ENCODE measurements at regions not wholly inside any gene's neighbourhood (a gene's known extent, or its start where the extent isn't known, plus 50 kb on each side); places are given as distances from the start of the nearest gene placed in this dataset.
"Not testable (repeated sequence)": the region's sequence is repeated elsewhere in the genome, so short reads cannot be mapped to it uniquely, and the experiment has no call there.

GRCh38 chr14:44453433-44454171 lies 53.5 kb downstream of the FSCB start:
- no peak overlapping the region for H3K27ac Mint-ChIP-seq
- peaks cover 17% of the 10 kb centered on the region for H3K9me3 Mint-ChIP-seq
- H3K4me1 Mint-ChIP-seq, result no peaks in the 10 kb centered on the region
- no peak overlapping the region for H3K4me3 Mint-ChIP-seq
- ATAC-seq, result no peak
- no peak for DNase-seq (ENCODE audit: low spot score in 2 of 2)
- no peaks in the 10 kb centered on the region for H3K36me3 Mint-ChIP-seq

GRCh38 chr14:44450232-44450631 lies 56.9 kb downstream of the FSCB start:
- not testable (repeated sequence) for H3K4me3 Mint-ChIP-seq; H3K4me1 Mint-ChIP-seq; H3K36me3 Mint-ChIP-seq; H3K27ac Mint-ChIP-seq; ATAC-seq; DNase-seq (ENCODE audit: low spot score in 2 of 2)
- H3K9me3 Mint-ChIP-seq, result peaks cover 10% of the 10 kb centered on the region

GRCh38 chr14:44449680-44450079 lies 57.4 kb downstream of the FSCB start:
- Mint-ChIP-seq H3K9me3 (peaks cover 10% of the 10 kb centered on the region), H3K4me1 (no peaks in the 10 kb centered on the region), H3K27ac (no peak overlapping the region), H3K36me3 (no peaks in the 10 kb centered on the region), H3K4me3 (no peak overlapping the region)
- ATAC-seq (no peak), DNase-seq (ENCODE audit: low spot score in 2 of 2) (no peak)

GRCh38 chr14:44448951-44449358 lies 58.1 kb downstream of the FSCB start:
- Mint-ChIP-seq H3K4me1 (no peaks in the 10 kb centered on the region), H3K9me3 (peaks cover 10% of the 10 kb centered on the region), H3K36me3 (no peaks in the 10 kb centered on the region), H3K27ac (no peak overlapping the region), H3K4me3 (no peak overlapping the region)
- no peak for ATAC-seq
- no peak for DNase-seq (ENCODE audit: low spot score in 2 of 2)

- Mint-ChIP-seq H3K27ac (no peak overlapping the region), H3K36me3 (no peaks in the 10 kb centered on the region), H3K4me1 (no peaks in the 10 kb centered on the region), H3K9me3 (peaks cover 10% of the 10 kb centered on the region), H3K4me3 (no peak overlapping the region)
- DNase-seq (ENCODE audit: low spot score in 2 of 2) (no peak), ATAC-seq (no peak)
These were observed 60.1 kb downstream of the FSCB start for GRCh38 chr14:44446965-44447364.

GRCh38 chr14:44444454-44444853 lies 62.6 kb downstream of the FSCB start:
- Mint-ChIP-seq H3K27ac (no peak overlapping the region), H3K9me3 (peaks cover 9% of the 10 kb centered on the region), H3K36me3 (no peaks in the 10 kb centered on the region), H3K4me1 (no peaks in the 10 kb centered on the region), H3K4me3 (no peak overlapping the region)
- DNase-seq (ENCODE audit: low spot score in 2 of 2), result no peak
- ATAC-seq, result no peak

- DNase-seq (ENCODE audit: low spot score in 2 of 2), result no peak
- H3K36me3 Mint-ChIP-seq, result no peaks in the 10 kb centered on the region
- ATAC-seq, result no peak
- H3K27ac Mint-ChIP-seq, result no peak overlapping the region
- H3K9me3 Mint-ChIP-seq, result peaks cover 7% of the 10 kb centered on the region
- no peak overlapping the region for H3K4me3 Mint-ChIP-seq
- no peaks in the 10 kb centered on the region for H3K4me1 Mint-ChIP-seq
These were observed 68.1 kb downstream of the FSCB start for GRCh38 chr14:44438936-44439335.

- DNase-seq (ENCODE audit: low spot score in 2 of 2) (no peak), ATAC-seq (no peak)
- Mint-ChIP-seq H3K4me1 (no peaks in the 10 kb centered on the region), H3K4me3 (no peak overlapping the region), H3K36me3 (no peaks in the 10 kb centered on the region), H3K27ac (no peak overlapping the region), H3K9me3 (peaks cover 7% of the 10 kb centered on the region)
These were observed 68.9 kb downstream of the FSCB start for GRCh38 chr14:44438221-44438620.

GRCh38 chr14:44436458-44436857 lies 70.6 kb downstream of the FSCB start:
- no peak for ATAC-seq
- Mint-ChIP-seq H3K36me3 (no peaks in the 10 kb centered on the region), H3K9me3 (peaks cover 7% of the 10 kb centered on the region), H3K4me3 (no peak overlapping the region), H3K4me1 (no peaks in the 10 kb centered on the region), H3K27ac (no peak overlapping the region)
- DNase-seq (ENCODE audit: low spot score in 2 of 2), result no peak

GRCh38 chr14:44428231-44428945 lies 78.7 kb downstream of the FSCB start:
- ATAC-seq (no peak), DNase-seq (ENCODE audit: low spot score in 2 of 2) (no peak)
- Mint-ChIP-seq H3K36me3 (no peaks in the 10 kb centered on the region), H3K4me3 (no peak overlapping the region), H3K4me1 (no peaks in the 10 kb centered on the region), H3K9me3 (peaks cover 18% of the 10 kb centered on the region), H3K27ac (no peak overlapping the region)

- H3K36me3 Mint-ChIP-seq, result no peaks in the 10 kb centered on the region
- no peak overlapping the region for H3K27ac Mint-ChIP-seq
- peaks cover 20% of the 10 kb centered on the region for H3K9me3 Mint-ChIP-seq
- ATAC-seq (no peak), DNase-seq (ENCODE audit: low spot score in 2 of 2) (no peak)
- H3K4me3 Mint-ChIP-seq, result no peak overlapping the region
- H3K4me1 Mint-ChIP-seq, result no peaks in the 10 kb centered on the region
These were observed 84.4 kb downstream of the FSCB start for GRCh38 chr14:44422699-44423098.

GRCh38 chr14:44420226-44420625 lies 86.9 kb downstream of the FSCB start:
- H3K4me1 Mint-ChIP-seq, result no peaks in the 10 kb centered on the region
- no peaks in the 10 kb centered on the region for H3K36me3 Mint-ChIP-seq
- ATAC-seq (no peak), DNase-seq (ENCODE audit: low spot score in 2 of 2) (no peak)
- peaks cover 18% of the 10 kb centered on the region for H3K9me3 Mint-ChIP-seq
- H3K27ac Mint-ChIP-seq, result no peak overlapping the region
- no peak overlapping the region for H3K4me3 Mint-ChIP-seq

GRCh38 chr14:44418856-44419255 lies 88.2 kb downstream of the FSCB start:
- peaks cover 17% of the 10 kb centered on the region for H3K9me3 Mint-ChIP-seq
- H3K4me3 Mint-ChIP-seq, result no peak overlapping the region
- no peaks in the 10 kb centered on the region for H3K4me1 Mint-ChIP-seq
- no peaks in the 10 kb centered on the region for H3K36me3 Mint-ChIP-seq
- ATAC-seq, result no peak
- no peak overlapping the region for H3K27ac Mint-ChIP-seq
- DNase-seq (ENCODE audit: low spot score in 2 of 2), result no peak

GRCh38 chr14:44417809-44418208 lies 89.3 kb downstream of the FSCB start:
- DNase-seq (ENCODE audit: low spot score in 2 of 2), result no peak
- H3K27ac Mint-ChIP-seq, result no peak overlapping the region
- no peak overlapping the region for H3K4me3 Mint-ChIP-seq
- H3K9me3 Mint-ChIP-seq, result peaks cover 19% of the 10 kb centered on the region
- no peaks in the 10 kb centered on the region for H3K36me3 Mint-ChIP-seq
- ATAC-seq, result no peak
- H3K4me1 Mint-ChIP-seq, result no peaks in the 10 kb centered on the region

GRCh38 chr14:44414646-44415045 lies 92.4 kb downstream of the FSCB start:
- no peak for ATAC-seq
- no peak for DNase-seq (ENCODE audit: low spot score in 2 of 2)
- no peak overlapping the region for H3K27ac Mint-ChIP-seq
- no peaks in the 10 kb centered on the region for H3K36me3 Mint-ChIP-seq
- peaks cover 14% of the 10 kb centered on the region for H3K9me3 Mint-ChIP-seq
- H3K4me3 Mint-ChIP-seq, result no peak overlapping the region
- no peaks in the 10 kb centered on the region for H3K4me1 Mint-ChIP-seq

GRCh38 chr14:44412858-44413569 lies 94.1 kb downstream of the FSCB start:
- DNase-seq (ENCODE audit: low spot score in 2 of 2) (no peak), ATAC-seq (no peak)
- H3K4me1 Mint-ChIP-seq, result no peaks in the 10 kb centered on the region
- H3K36me3 Mint-ChIP-seq, result no peaks in the 10 kb centered on the region
- peaks cover 8% of the 10 kb centered on the region for H3K9me3 Mint-ChIP-seq
- H3K4me3 Mint-ChIP-seq, result no peak overlapping the region
- no peak overlapping the region for H3K27ac Mint-ChIP-seq

All from stimulated activated effector memory CD8-positive, alpha-beta T cell treated with anti-CD3 and anti-CD28 coated beads, Interleukin-12 subunit alpha, Interleukin-12 subunit beta, amount 100 ng/mL, for 72 hours (primary cell).